Heart right ventricle (tissue), 16 donors: ENCODE measurements at regions not wholly inside any gene's neighbourhood (a gene's known extent, or its start where the extent isn't known, plus 50 kb on each side); places are given as distances from the start of the nearest gene placed in this dataset.

Experiments used
- ATAC-seq, 8 donors: fragments of 200-7000 bp; cut with Tn5 transposase; one replicate each; pipeline ENCODE4 v1.9.1; 2020; ENCODE audit warnings: mild to moderate bottlenecking in 8 of 8, moderate library complexity in 8 of 8, moderate number of reproducible peaks in 1 of 8
- DNase-seq, 2 donors: peaks; one replicate each; pipeline ENCODE4 v3.0.0-alpha.2; 2020
- H3K27ac ChIP-seq, 10 donors: fragments of 200-600 bp; sonication (generic) in 2 of 10; one replicate each; pipeline versions ENCODE4 v1.5.0 to v1.8.0; 2020 to 2022; ENCODE audit warnings: mild to moderate bottlenecking in 3 of 10
- H3K27me3 ChIP-seq, 7 donors: fragments of 200-600 bp; one replicate each; pipeline ENCODE4 v1.8.0; 2021 to 2022; ENCODE audit warnings: mild to moderate bottlenecking in 2 of 7
- H3K36me3 ChIP-seq, 9 donors: fragments of 200-600 bp; sonication (generic) in 1 of 9; one replicate each; pipeline versions ENCODE4 v1.5.0 to v1.8.0; 2020 to 2022; ENCODE audit warnings: mild to moderate bottlenecking in 2 of 9
- H3K4me1 ChIP-seq, 9 donors: fragments of 200-600 bp; sonication (generic) in 1 of 9; one replicate each; pipeline versions ENCODE4 v1.5.0 to v1.8.0; 2020 to 2022; ENCODE audit warnings: mild to moderate bottlenecking in 4 of 9
- H3K4me3 ChIP-seq, 10 donors: fragments of 200-600 bp; sonication (generic) in 2 of 10; one replicate each; pipeline versions ENCODE4 v1.5.0 to v1.8.0; 2020 to 2022; ENCODE audit warnings: mild to moderate bottlenecking in 7 of 10, moderate library complexity in 2 of 10
- H3K9me3 ChIP-seq, 11 donors: fragments of 200-600 bp in 10 of 11; sonication (generic) in 2 of 11; one replicate each; pipeline versions ENCODE4 v1.5.0 to v1.8.0; 2013 to 2022; ENCODE audit warnings: mild to moderate bottlenecking in 2 of 11, control low read depth in 1 of 11, moderate library complexity in 1 of 11
- CTCF ChIP-seq, 9 donors: fragments of 200-600 bp; sonication (generic) in 2 of 9; IDR thresholded peaks; one replicate each; pipeline versions ENCODE4 v1.5.0 to v1.8.0; 2021 to 2022; ENCODE audit warnings: antibody characterized with exemption in 9 of 9, mild to moderate bottlenecking in 5 of 9, moderate library complexity in 1 of 9
- WGBS, 2 donors: extraction: QIAGEN DNeasy Blood & Tissue Kit; methylation state at CpG; one replicate each; pipeline ENCODE4 v1.1.7; 2013; ENCODE audit warnings: inconsistent platforms in 1 of 2; 5-methylcytosine and 5-hydroxymethylcytosine counted together
- intact Hi-C, 10 donors: fragments of 100-400 bp; cut with DNase I; formaldehyde crosslinking; loops; one replicate each; pipeline versions ENCODE4 v1.11.1 to v1.14.2; 2022
- donor health status: Arrhythmogenic right ventricular cardiomyopathy.
- donor health status: ischemic (EF 13 %, LVEDD 7.1; RV severe dilation, severe dysfunction).
- donor health status: healthy with polysubstance abuse.
- donor health status: DM: no; HTN: yes; CAD: no.
- donor health status: DM: no; HTN: no; CAD: no.
- donor health status: ischemic (EF 25% LVEDD 6.9; RV normal size, moderate dysfunction).
- donor health status: ischemic (EF 25% LVEDD 5.7; RV mildly dilated, moderate dysfunction).
- donor health status: healthy.
- donor health status: DM: yes; HTN: yes; CAD: no.
- donor health status: Ischemic cardiomyopathy.
- donor health status: ischemic (EF 35%, LVEDD 5.7; RV mildly dilated, moderate dysfunction).
- donor health status: nonischemic (EF 11% LVEDD 7.7; RV severe dilation, severe dysfunction).
- donor health status: DM: yes; HTN: yes; CAD: no.
- donor health status: PGD.
- donor health status: ischemic (EF 29% LVEDD 5.4; RV normal size, mild dysfunction).
- donor health status: nonischemic (EF 23%, LVEDD 6.1; RV moderate dilation, normal function).

GRCh38 chr14:98736701-98737338 lies 535.2 kb downstream of the BCL11B start:
- Histone ChIP-seq H3K36me3 (no peaks in the 10 kb centered on the region), H3K4me1 (no peaks in the 10 kb centered on the region), H3K4me3 (no peak overlapping the region), H3K9me3 (peaks cover 0 to 16% (median 0%) of the 10 kb centered on the region in 11 donors), H3K27ac (no peak overlapping the region), H3K27me3 (peaks cover 0 to 8% (median 0%) of the 10 kb centered on the region in 7 donors)
- intact Hi-C loops, result no loop called here
- WGBS, 2 donors, result 66 to 69% methylated on average over 11 of the region's 11 CpGs
- ATAC-seq (no peak), DNase-seq (no peak)
- TF ChIP-seq CTCF (IDR thresholded peaks at IDR 0.05), result no peak

- intact Hi-C loops, result no loop called here
- 92 to 94% methylated on average over 8 of the region's 8 CpGs for WGBS, 2 donors
- no peak overlapping the region for H3K4me3 ChIP-seq
- H3K27me3 ChIP-seq, result peaks cover 0 to 4% (median 0%) of the 10 kb centered on the region in 7 donors
- no peak overlapping the region for H3K27ac ChIP-seq
- ATAC-seq (no peak), DNase-seq (no peak)
- no peak for TF ChIP-seq CTCF (IDR thresholded peaks at IDR 0.05)
- no peaks in the 10 kb centered on the region for H3K4me1 ChIP-seq
- H3K36me3 ChIP-seq, result no peaks in the 10 kb centered on the region
- H3K9me3 ChIP-seq, result peaks cover 0 to 16% (median 0%) of the 10 kb centered on the region in 11 donors
Observed at GRCh38 chr14:98741523-98741922, 530.5 kb downstream of the BCL11B start.

GRCh38 chr14:98742001-98742400 lies 530.0 kb downstream of the BCL11B start:
- no peak for ATAC-seq
- H3K36me3 ChIP-seq, result no peaks in the 10 kb centered on the region
- TF ChIP-seq CTCF (IDR thresholded peaks at IDR 0.05), result no peak
- 77 to 86% methylated on average over 7 of the region's 7 CpGs for WGBS, 2 donors
- peaks cover 0 to 16% (median 0%) of the 10 kb centered on the region in 11 donors for H3K9me3 ChIP-seq
- DNase-seq, result no peak
- no peak overlapping the region for H3K4me3 ChIP-seq
- H3K27me3 ChIP-seq, result peaks cover 0 to 9% (median 0%) of the 10 kb centered on the region in 7 donors
- intact Hi-C loops, result no loop called here
- H3K4me1 ChIP-seq, result no peaks in the 10 kb centered on the region
- H3K27ac ChIP-seq, result no peak overlapping the region

- intact Hi-C loops, result no loop called here
- ATAC-seq, result no peak
- DNase-seq, result no peak
- TF ChIP-seq CTCF (IDR thresholded peaks at IDR 0.05), result no peak
- H3K4me1 ChIP-seq, result no peaks in the 10 kb centered on the region
- peaks cover 0 to 14% (median 0%) of the 10 kb centered on the region in 7 donors for H3K27me3 ChIP-seq
- H3K4me3 ChIP-seq, result no peak overlapping the region
- no peak overlapping the region for H3K27ac ChIP-seq
- 60 to 64% methylated on average over 8 of the region's 8 CpGs for whole genome bisulfite sequencing, 2 donors
- H3K36me3 ChIP-seq, result no peaks in the 10 kb centered on the region
- peaks cover 0 to 5% (median 0%) of the 10 kb centered on the region in 11 donors for H3K9me3 ChIP-seq
Observed at GRCh38 chr14:98743536-98743935, 528.5 kb downstream of the BCL11B start.
